Fibroblast of skin of back (primary cell): ENCODE measurements at regions not wholly inside any gene's neighbourhood (a gene's known extent, or its start where the extent isn't known, plus 50 kb on each side); places are given as distances from the start of the nearest gene placed in this dataset.

ENCODE experiments used
- DNase-seq: peaks from one replicate; pipeline ENCODE4 v3.0.0-alpha.2; 2013

- DNase-seq: no peak
These were observed 901.4 kb downstream of the DCDC2C start for GRCh38 chr2:4604767-4605166.

- no peak for DNase-seq
These were observed 914.8 kb downstream of the DCDC2C start for GRCh38 chr2:4618141-4618540.

GRCh38 chr2:4618630-4619228, 915.4 kb downstream of the DCDC2C start:
- no peak for DNase-seq

- no peak for DNase-seq
These were observed 925.7 kb downstream of the DCDC2C start for GRCh38 chr2:4628998-4629501.

- no peak for DNase-seq
These were observed 931.9 kb downstream of the DCDC2C start for GRCh38 chr2:4635289-4635688.

- no peak for DNase-seq
These were observed 950.6 kb downstream of the DCDC2C start for GRCh38 chr2:4653991-4654390.

- no peak for DNase-seq
These were observed 953.0 kb downstream of the DCDC2C start for GRCh38 chr2:4656326-4656725.

- peak; percentile 54 for DNase-seq
These were observed 958.9 kb downstream of the DCDC2C start for GRCh38 chr2:4662161-4662779.

GRCh38 chr2:4668381-4668780, 965.0 kb downstream of the DCDC2C start:
- DNase-seq: no peak

GRCh38 chr2:4670331-4670730, 967.0 kb downstream of the DCDC2C start:
- DNase-seq: no peak

GRCh38 chr2:4673025-4673489, 969.7 kb downstream of the DCDC2C start:
- no peak for DNase-seq

- DNase-seq: no peak
These were observed 970.6 kb downstream of the DCDC2C start for GRCh38 chr2:4674007-4674406.

- DNase-seq: no peak
These were observed 971.9 kb downstream of the DCDC2C start for GRCh38 chr2:4675295-4675694.

- no peak for DNase-seq
These were observed 975.6 kb downstream of the DCDC2C start for GRCh38 chr2:4678927-4679326.

- no peak for DNase-seq
These were observed 976.0 kb downstream of the DCDC2C start for GRCh38 chr2:4679391-4679790.

- no peak for DNase-seq
These were observed 981.5 kb downstream of the DCDC2C start for GRCh38 chr2:4684921-4685320.

GRCh38 chr2:4690913-4691312, 987.5 kb downstream of the DCDC2C start:
- no peak for DNase-seq

- DNase-seq: peak; percentile 62
These were observed 989.9 kb downstream of the DCDC2C start for GRCh38 chr2:4693266-4693665.

- DNase-seq: no peak
These were observed 992.0 kb downstream of the DCDC2C start for GRCh38 chr2:4695281-4695861.

- DNase-seq: peak; percentile 3
These were observed 977.1 kb upstream of the SOX11 start for GRCh38 chr2:4715065-4715464.

GRCh38 chr2:4718777-4719176, 973.4 kb upstream of the SOX11 start:
- no peak for DNase-seq

GRCh38 chr2:4725618-4726017, 966.6 kb upstream of the SOX11 start:
- no peak for DNase-seq

- no peak for DNase-seq
These were observed 959.6 kb upstream of the SOX11 start for GRCh38 chr2:4732560-4732959.
